ENCODE measurements at regions not wholly inside any gene's neighbourhood (a gene's known extent, or its start where the extent isn't known, plus 50 kb on each side); places are given as distances from the start of the nearest gene placed in this dataset.
"Not testable (repeated sequence)": the region's sequence is repeated elsewhere in the genome, so short reads cannot be mapped to it uniquely, and the experiment has no call there.

DNA sequence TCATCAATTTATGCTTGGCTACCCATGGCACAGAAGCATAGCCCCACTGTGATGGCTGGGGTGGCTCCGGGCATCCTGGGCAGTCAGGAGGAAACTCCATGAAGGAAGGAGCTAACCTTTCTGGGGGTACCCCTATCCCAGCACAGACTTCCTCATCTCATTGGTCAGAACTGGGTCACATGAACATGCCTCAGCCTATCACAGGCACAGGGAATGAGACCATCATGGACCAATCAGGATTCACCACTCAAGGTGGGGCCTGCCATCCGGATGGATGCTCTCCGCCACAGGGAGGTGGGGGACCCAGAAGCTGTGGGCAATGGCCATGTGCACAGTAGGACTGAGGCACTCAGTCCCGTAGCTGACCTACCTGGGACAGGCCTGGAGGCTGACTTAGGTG lies 75.9 kb upstream of the SPDYE9 start:
- H3K4me3 ChIP-seq; H3K9me3 ChIP-seq; DNase-seq (ENCODE audit: extremely low spot score); H3K36me3 ChIP-seq; H3K27ac ChIP-seq (replicated peaks in 1 of 4); intact Hi-C loops (cut with DNase I); H3K4me1 ChIP-seq; H3K27me3 ChIP-seq: not testable (repeated sequence)
- WGBS: no CpG with 5 or more reads among the region's 4 CpGs

DNA sequence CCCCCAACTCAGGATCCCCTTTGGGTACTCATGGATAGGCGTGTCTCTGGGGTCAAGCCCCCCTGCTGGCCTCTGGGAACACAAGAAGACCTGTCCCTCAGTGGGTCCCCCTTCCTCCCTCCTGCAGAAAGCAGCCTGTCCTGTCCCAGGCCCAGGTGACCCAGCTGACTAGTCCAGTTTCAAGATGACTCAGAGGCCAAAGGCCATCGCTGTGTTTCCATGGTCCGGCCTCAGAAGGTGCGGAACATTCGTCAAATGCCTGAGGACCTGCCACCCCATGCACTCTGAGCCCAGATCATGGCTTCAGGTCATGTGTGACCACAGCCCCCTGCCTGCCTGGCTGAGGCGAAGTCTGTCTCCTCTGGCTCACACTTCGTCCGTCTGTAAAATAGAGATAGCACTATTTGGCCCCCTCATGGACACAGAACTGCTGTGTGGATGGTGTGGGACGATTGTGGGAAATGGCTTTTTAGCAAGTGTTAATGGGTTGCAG lies 71.4 kb upstream of the SPDYE9 start:
- DNase-seq (ENCODE audit: extremely low spot score); H3K27ac ChIP-seq (replicated peaks in 1 of 4); H3K36me3 ChIP-seq; H3K27me3 ChIP-seq; H3K4me3 ChIP-seq; H3K9me3 ChIP-seq; H3K4me1 ChIP-seq; intact Hi-C loops (cut with DNase I): not testable (repeated sequence)
- no CpG with 5 or more reads among the region's 9 CpGs for WGBS

DNA sequence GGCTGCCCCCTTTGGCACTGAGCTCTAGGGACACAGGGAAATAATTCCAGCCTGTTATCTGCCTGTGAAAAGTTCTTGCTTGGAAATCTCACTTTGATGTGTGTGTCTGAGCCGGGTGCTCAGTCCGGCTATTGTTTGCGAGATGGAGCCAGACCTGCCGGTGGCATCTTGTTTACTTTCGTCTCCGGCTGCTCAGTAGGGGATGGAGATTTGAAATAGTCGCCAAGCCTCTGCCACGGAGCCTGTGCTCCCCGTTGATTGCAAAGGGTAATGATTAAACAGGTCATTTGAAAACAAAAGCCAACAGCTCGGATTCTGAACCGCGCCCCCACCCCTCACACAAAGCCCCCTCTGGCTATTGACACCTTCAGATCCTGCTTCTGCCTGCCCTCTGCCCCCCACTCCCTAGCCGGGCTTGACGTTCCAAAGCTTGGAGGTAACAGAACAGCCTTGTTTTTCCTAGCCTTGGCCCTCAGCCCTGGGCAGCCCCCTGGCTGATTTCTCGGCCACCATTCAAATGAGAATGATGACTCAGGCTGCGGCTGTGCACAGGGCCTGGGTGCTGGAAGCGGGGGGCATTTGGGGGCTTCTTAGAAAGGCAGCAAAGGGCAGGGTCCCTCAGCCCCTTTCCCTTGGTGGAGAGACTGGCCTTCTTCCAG lies 70.8 kb upstream of the SPDYE9 start:
- intact Hi-C loops (cut with DNase I); H3K36me3 ChIP-seq; H3K9me3 ChIP-seq; H3K27me3 ChIP-seq; H3K4me1 ChIP-seq; DNase-seq (ENCODE audit: extremely low spot score): not testable (repeated sequence)
- no CpG with 5 or more reads among the region's 17 CpGs for WGBS
- peak overlapping the region; percentile 18 to 47 (median 31) for H3K4me3 ChIP-seq
- H3K27ac ChIP-seq (replicated peaks in 1 of 4): peak overlapping the region in 1 of 4 donors; percentile 26

DNA sequence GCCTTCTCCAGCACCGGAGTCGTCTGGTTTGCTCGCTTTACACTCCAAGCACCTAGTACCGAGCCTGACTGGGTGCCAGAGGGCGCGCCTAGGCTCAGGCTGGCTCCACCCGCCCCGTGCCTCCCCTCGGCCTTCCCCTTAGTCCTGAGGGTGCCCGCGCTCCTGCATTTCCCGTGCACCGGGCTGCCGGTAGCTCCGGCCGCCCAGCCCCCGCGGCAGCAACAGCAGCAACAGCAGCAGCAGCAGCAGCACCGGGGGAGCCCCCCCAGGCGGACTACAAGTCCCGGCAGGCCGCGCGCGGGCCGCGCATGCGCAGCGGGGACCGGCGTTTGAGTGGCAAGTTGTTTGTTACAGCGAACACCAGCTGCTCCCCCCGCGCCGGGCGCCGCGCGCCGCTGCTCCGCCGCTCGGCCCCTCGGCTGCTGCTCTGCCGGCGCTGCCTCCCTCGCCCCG lies 68.8 kb upstream of the SPDYE9 start:
- H3K36me3 ChIP-seq; H3K9me3 ChIP-seq; intact Hi-C loops (cut with DNase I); H3K27me3 ChIP-seq; H3K4me1 ChIP-seq: not testable (repeated sequence)
- Histone ChIP-seq H3K4me3 (peak overlapping the region; percentile 45 to 67 (median 51)), H3K27ac (replicated peaks in 1 of 4) (peak overlapping the region; percentile 22 to 54 (median 46))
- peak; percentile 80 for DNase-seq (ENCODE audit: extremely low spot score)
- WGBS: no CpG with 5 or more reads among the region's 48 CpGs
- peak; percentile 53 to 61 for TF ChIP-seq POLR2AphosphoS5 (IDR thresholded peaks at IDR 0.05)

GRCh38 chr7:73153921-73154585 lies 68.2 kb upstream of the SPDYE9 start:
- intact Hi-C loops (cut with DNase I); DNase-seq (ENCODE audit: extremely low spot score); H3K27ac ChIP-seq (replicated peaks in 1 of 4); H3K9me3 ChIP-seq; H3K36me3 ChIP-seq; H3K4me1 ChIP-seq; H3K27me3 ChIP-seq: not testable (repeated sequence)
- WGBS: 20% methylated on average over 4 of the region's 23 CpGs
- peak overlapping the region; percentile 45 to 67 (median 51) for H3K4me3 ChIP-seq

- H3K4me3 ChIP-seq; H3K27ac ChIP-seq (replicated peaks in 1 of 4); H3K9me3 ChIP-seq; DNase-seq (ENCODE audit: extremely low spot score); H3K27me3 ChIP-seq; H3K4me1 ChIP-seq; H3K36me3 ChIP-seq; intact Hi-C loops (cut with DNase I): not testable (repeated sequence)
- no CpG with 5 or more reads among the region's 2 CpGs for WGBS
Observed at GRCh38 chr7:73148570-73148969, 62.7 kb upstream of the SPDYE9 start.

- not testable (repeated sequence) for DNase-seq (ENCODE audit: extremely low spot score); H3K36me3 ChIP-seq
Observed at GRCh38 chr7:73147681-73148080, 61.8 kb upstream of the SPDYE9 start.

GRCh38 chr7:73143993-73144392 lies 58.2 kb upstream of the SPDYE9 start:
- H3K9me3 ChIP-seq; H3K4me1 ChIP-seq; intact Hi-C loops (cut with DNase I); H3K4me3 ChIP-seq; DNase-seq (ENCODE audit: extremely low spot score); H3K27me3 ChIP-seq; H3K27ac ChIP-seq (replicated peaks in 1 of 4); H3K36me3 ChIP-seq: not testable (repeated sequence)
- WGBS: no CpG with 5 or more reads among the region's 8 CpGs

More at GRCh38 chr7:73147681-73148080, 61.8 kb upstream of the SPDYE9 start:
- H3K27ac ChIP-seq (replicated peaks in 1 of 4); H3K27me3 ChIP-seq; H3K4me1 ChIP-seq; H3K4me3 ChIP-seq; H3K9me3 ChIP-seq; intact Hi-C loops (cut with DNase I): not testable (repeated sequence)
- WGBS: 81% methylated on average over 4 of the region's 6 CpGs

DNA sequence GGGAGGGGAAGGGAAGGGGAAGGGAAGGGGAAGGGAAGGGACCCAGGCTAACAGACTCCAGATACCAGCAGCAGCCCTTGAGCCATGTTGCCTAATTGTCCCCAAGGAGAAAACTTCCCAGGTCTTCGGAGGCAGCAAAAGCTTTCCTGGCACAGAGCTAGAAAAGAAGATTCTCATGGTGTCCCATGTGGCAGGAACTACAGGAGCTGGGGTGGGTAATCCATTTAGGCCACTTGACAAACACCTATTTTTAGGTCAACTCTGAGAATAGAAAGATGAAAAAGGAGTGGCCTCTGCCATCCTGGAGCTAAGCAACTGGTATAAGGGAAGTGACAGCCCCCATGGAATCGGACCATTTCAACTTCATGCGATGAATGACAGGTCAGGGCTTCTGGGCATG lies 52.1 kb upstream of the SPDYE9 start:
- H3K27me3 ChIP-seq; H3K4me1 ChIP-seq; H3K4me3 ChIP-seq; DNase-seq (ENCODE audit: extremely low spot score); intact Hi-C loops (cut with DNase I); H3K27ac ChIP-seq (replicated peaks in 1 of 4); H3K9me3 ChIP-seq; H3K36me3 ChIP-seq: not testable (repeated sequence)
- no CpG with 5 or more reads among the region's 3 CpGs for WGBS
